Gastrocnemius medialis (tissue), 4 donors: ENCODE measurements at regions not wholly inside any gene's neighbourhood (a gene's known extent, or its start where the extent isn't known, plus 50 kb on each side); places are given as distances from the start of the nearest gene placed in this dataset.

ENCODE experiments used
- CTCF ChIP-seq, 5 experiments: fragments of 450-650 bp in 3 of 5; fragments of 200-600 bp in 2 of 5; sonication (generic) in 2 of 5; IDR thresholded peaks in 4 of 5; conservative IDR thresholded peaks in 1 of 5; 1 replicate in 4 of 5; 2 replicates in 1 of 5; pipeline ENCODE4 v1.5.1; 2016 to 2019; ENCODE audit warnings: antibody characterized with exemption in 5 of 5, mild to moderate bottlenecking in 3 of 5, moderate library complexity in 3 of 5
- POLR2A ChIP-seq, 2 donors: fragments of 450-650 bp; IDR thresholded peaks; one replicate each; pipeline ENCODE4 v1.6.1; 2017; ENCODE audit warnings: antibody characterized with exemption in 2 of 2, mild to moderate bottlenecking in 2 of 2, moderate library complexity in 2 of 2

- no peak for TF ChIP-seq CTCF (IDR thresholded peaks at IDR 0.05 in 4 of 5, conservative IDR thresholded peaks at IDR 0.05 in 1 of 5)
- TF ChIP-seq POLR2A (IDR thresholded peaks at IDR 0.05): no peak
These were observed 125.3 kb downstream of the TM9SF2 start for GRCh38 chr13:99626461-99627082.
